ENCODE measurements at regions not wholly inside any gene's neighbourhood (a gene's known extent, or its start where the extent isn't known, plus 50 kb on each side); places are given as distances from the start of the nearest gene placed in this dataset.

GRCh38 chr6:48744948-48745347 lies 634.0 kb upstream of the PTCHD4 start:
- H3K4me3 Mint-ChIP-seq, result no peak overlapping the region
- no peaks in the 10 kb centered on the region for H3K4me1 Mint-ChIP-seq
- no peak overlapping the region for H3K27ac Mint-ChIP-seq
- CTCF ChIA-PET, result no interaction called here
- TF ChIP-seq CTCF (IDR thresholded peaks at IDR 0.05), result no peak
- DNase-seq, result no peak
- intact Hi-C loops (cut with micrococcal nuclease), result no loop called here
- H3K36me3 Mint-ChIP-seq (ENCODE audit: low read depth), result no peaks in the 10 kb centered on the region
- no peaks in the 10 kb centered on the region for H3K27me3 Mint-ChIP-seq
- no peak for ATAC-seq (ENCODE audit: low read depth)
- peaks cover 6% of the 10 kb centered on the region for H3K9me3 Mint-ChIP-seq
- POLR2A ChIA-PET, result no interaction called here

GRCh38 chr6:48743738-48744137 lies 632.7 kb upstream of the PTCHD4 start:
- DNase-seq (no peak), ATAC-seq (ENCODE audit: low read depth) (no peak)
- POLR2A ChIA-PET, result no interaction called here
- TF ChIP-seq CTCF (IDR thresholded peaks at IDR 0.05), result no peak
- no peaks in the 10 kb centered on the region for H3K27me3 Mint-ChIP-seq
- intact Hi-C loops (cut with micrococcal nuclease), result no loop called here
- no peaks in the 10 kb centered on the region for H3K36me3 Mint-ChIP-seq (ENCODE audit: low read depth)
- H3K4me1 Mint-ChIP-seq, result no peaks in the 10 kb centered on the region
- no peak overlapping the region for H3K27ac Mint-ChIP-seq
- CTCF ChIA-PET, result no interaction called here
- peaks cover 6% of the 10 kb centered on the region for H3K9me3 Mint-ChIP-seq
- no peak overlapping the region for H3K4me3 Mint-ChIP-seq

GRCh38 chr6:48736501-48737206 lies 625.7 kb upstream of the PTCHD4 start:
- TF ChIP-seq CTCF (IDR thresholded peaks at IDR 0.05), result no peak
- DNase-seq (no peak), ATAC-seq (ENCODE audit: low read depth) (no peak)
- H3K9me3 Mint-ChIP-seq, result peaks cover under 1% of the 10 kb centered on the region
- H3K27ac Mint-ChIP-seq, result no peak overlapping the region
- intact Hi-C loops (cut with micrococcal nuclease), result no loop called here
- no peaks in the 10 kb centered on the region for H3K4me1 Mint-ChIP-seq
- H3K27me3 Mint-ChIP-seq, result no peaks in the 10 kb centered on the region
- POLR2A ChIA-PET, result no interaction called here
- CTCF ChIA-PET, result no interaction called here
- H3K4me3 Mint-ChIP-seq, result no peak overlapping the region
- no peaks in the 10 kb centered on the region for H3K36me3 Mint-ChIP-seq (ENCODE audit: low read depth)

GRCh38 chr6:48735846-48736245 lies 624.8 kb upstream of the PTCHD4 start:
- Mint-ChIP-seq H3K27ac (no peak overlapping the region), H3K36me3 (ENCODE audit: low read depth) (no peaks in the 10 kb centered on the region), H3K4me1 (no peaks in the 10 kb centered on the region), H3K9me3 (peaks cover 7% of the 10 kb centered on the region), H3K4me3 (no peak overlapping the region), H3K27me3 (no peaks in the 10 kb centered on the region)
- intact Hi-C loops (cut with micrococcal nuclease), result no loop called here
- ATAC-seq (ENCODE audit: low read depth) (no peak), DNase-seq (no peak)
- ChIA-PET CTCF (no interaction called here), POLR2A (no interaction called here)
- TF ChIP-seq CTCF (IDR thresholded peaks at IDR 0.05), result no peak

- TF ChIP-seq CTCF (IDR thresholded peaks at IDR 0.05), result no peak
- DNase-seq, result no peak
- intact Hi-C loops (cut with micrococcal nuclease), result no loop called here
- Mint-ChIP-seq H3K4me1 (no peaks in the 10 kb centered on the region), H3K36me3 (ENCODE audit: low read depth) (no peaks in the 10 kb centered on the region), H3K4me3 (no peak overlapping the region), H3K27ac (no peak overlapping the region), H3K27me3 (no peaks in the 10 kb centered on the region), H3K9me3 (peaks cover 16% of the 10 kb centered on the region)
- POLR2A ChIA-PET, result no interaction called here
- CTCF ChIA-PET, result no interaction called here
- ATAC-seq (ENCODE audit: low read depth), result no peak
These were observed 622.6 kb upstream of the PTCHD4 start for GRCh38 chr6:48733581-48733980.
